PC-3 (cell line): ENCODE measurements at regions not wholly inside any gene's neighbourhood (a gene's known extent, or its start where the extent isn't known, plus 50 kb on each side); places are given as distances from the start of the nearest gene placed in this dataset.

ENCODE experiments used
- EZH2phosphoT487 ChIP-seq: fragments of 300-600 bp; sonication (generic); IDR thresholded peaks from 2 replicates; pipeline ENCODE4 v1.6.1; 2018; ENCODE audit warnings: mild to moderate bottlenecking, antibody characterized with exemption, low read length, borderline replicate concordance
- TF ChIP-seq, protein P1 (sequence below): fragments of 300-600 bp; sonication (generic); conservative IDR thresholded peaks from 2 replicates; pipeline ENCODE4 v1.5.1; 2017; ENCODE audit warnings: antibody characterized with exemption, low read depth, mild to moderate bottlenecking, low read length

- TF ChIP-seq, protein P1, sequence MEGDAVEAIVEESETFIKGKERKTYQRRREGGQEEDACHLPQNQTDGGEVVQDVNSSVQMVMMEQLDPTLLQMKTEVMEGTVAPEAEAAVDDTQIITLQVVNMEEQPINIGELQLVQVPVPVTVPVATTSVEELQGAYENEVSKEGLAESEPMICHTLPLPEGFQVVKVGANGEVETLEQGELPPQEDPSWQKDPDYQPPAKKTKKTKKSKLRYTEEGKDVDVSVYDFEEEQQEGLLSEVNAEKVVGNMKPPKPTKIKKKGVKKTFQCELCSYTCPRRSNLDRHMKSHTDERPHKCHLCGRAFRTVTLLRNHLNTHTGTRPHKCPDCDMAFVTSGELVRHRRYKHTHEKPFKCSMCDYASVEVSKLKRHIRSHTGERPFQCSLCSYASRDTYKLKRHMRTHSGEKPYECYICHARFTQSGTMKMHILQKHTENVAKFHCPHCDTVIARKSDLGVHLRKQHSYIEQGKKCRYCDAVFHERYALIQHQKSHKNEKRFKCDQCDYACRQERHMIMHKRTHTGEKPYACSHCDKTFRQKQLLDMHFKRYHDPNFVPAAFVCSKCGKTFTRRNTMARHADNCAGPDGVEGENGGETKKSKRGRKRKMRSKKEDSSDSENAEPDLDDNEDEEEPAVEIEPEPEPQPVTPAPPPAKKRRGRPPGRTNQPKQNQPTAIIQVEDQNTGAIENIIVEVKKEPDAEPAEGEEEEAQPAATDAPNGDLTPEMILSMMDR: no peak
- no peak for TF ChIP-seq EZH2phosphoT487
These were observed 491.3 kb upstream of the IL12A start for GRCh38 chr3:159497361-159497760.
